Suprapubic skin (tissue), 4 donors: ENCODE measurements at regions not wholly inside any gene's neighbourhood (a gene's known extent, or its start where the extent isn't known, plus 50 kb on each side); places are given as distances from the start of the nearest gene placed in this dataset.

Experiments used
- DNase-seq, 2 donors: peaks; one replicate each; pipeline ENCODE4 v3.0.0-alpha.2; 2019; ENCODE audit warnings: low spot score in 2 of 2
- H3K27ac ChIP-seq: fragments of 200-600 bp; sonication (generic); one replicate; pipeline ENCODE4 v1.5.1; 2019
- H3K27me3 ChIP-seq: fragments of 200-600 bp; sonication (generic); one replicate; pipeline ENCODE4 v1.5.1; 2019
- H3K36me3 ChIP-seq: fragments of 200-600 bp; sonication (generic); one replicate; pipeline ENCODE4 v1.5.1; 2019
- H3K4me1 ChIP-seq: fragments of 200-600 bp; sonication (generic); one replicate; pipeline ENCODE4 v1.5.1; 2019
- H3K4me3 ChIP-seq: fragments of 200-600 bp; sonication (generic); one replicate; pipeline ENCODE4 v1.5.1; 2019; ENCODE audit warnings: mild to moderate bottlenecking
- H3K9me3 ChIP-seq: fragments of 200-600 bp; sonication (generic); one replicate; pipeline ENCODE4 v1.5.1; 2019
- CTCF ChIP-seq, 2 donors: fragments of 200-600 bp in 1 of 2; fragments of 450-650 bp in 1 of 2; sonication (generic) in 1 of 2; IDR thresholded peaks; one replicate each; pipeline ENCODE4 v1.5.1; 2016 to 2019; ENCODE audit warnings: antibody characterized with exemption in 2 of 2, mild to moderate bottlenecking in 1 of 2, moderate library complexity in 1 of 2
- EP300 ChIP-seq: sonication (generic); formaldehyde crosslinking; IDR thresholded peaks from one replicate; pipeline ENCODE4 v1.6.1; 2017; ENCODE audit warnings: antibody characterized with exemption
- POLR2A ChIP-seq, 2 donors: fragments of 450-650 bp; IDR thresholded peaks; one replicate each; pipeline ENCODE4 v1.6.1; 2017; ENCODE audit warnings: antibody characterized with exemption in 2 of 2, mild to moderate bottlenecking in 2 of 2, moderate library complexity in 2 of 2
- POLR2AphosphoS5 ChIP-seq, 3 donors: sonication (generic); formaldehyde crosslinking; IDR thresholded peaks; one replicate each; pipeline ENCODE4 v1.6.1; 2017; ENCODE audit warnings: antibody characterized with exemption in 3 of 3
- WGBS: methylation state at CpG from one replicate; pipeline ENCODE4 v1.1.5; 2018; 5-methylcytosine and 5-hydroxymethylcytosine counted together

GRCh38 chr1:36737767-36738166 is 255.1 kb upstream of the CSF3R start:
- no peaks in the 10 kb centered on the region for H3K4me1 ChIP-seq
- no peak for TF ChIP-seq POLR2AphosphoS5 (IDR thresholded peaks at IDR 0.05)
- no peak for TF ChIP-seq POLR2A (IDR thresholded peaks at IDR 0.05)
- no peak for TF ChIP-seq EP300
- no peak for TF ChIP-seq CTCF (IDR thresholded peaks at IDR 0.05)
- H3K36me3 ChIP-seq, result no peaks in the 10 kb centered on the region
- no peak overlapping the region for H3K4me3 ChIP-seq
- no peak for DNase-seq
- H3K27me3 ChIP-seq, result peaks cover 33% of the 10 kb centered on the region
- WGBS, result 33% methylated on average over 11 of the region's 11 CpGs
- H3K27ac ChIP-seq, result no peak overlapping the region
- H3K9me3 ChIP-seq, result no peaks in the 10 kb centered on the region

- TF ChIP-seq POLR2AphosphoS5 (IDR thresholded peaks at IDR 0.05) (no peak), EP300 (no peak), CTCF (IDR thresholded peaks at IDR 0.05) (no peak), POLR2A (IDR thresholded peaks at IDR 0.05) (no peak)
- H3K4me1 ChIP-seq, result no peaks in the 10 kb centered on the region
- DNase-seq, result no peak
- 81% methylated on average over 5 of the region's 5 CpGs for WGBS
- no peaks in the 10 kb centered on the region for H3K36me3 ChIP-seq
- H3K27me3 ChIP-seq, result peaks cover 36% of the 10 kb centered on the region
- no peak overlapping the region for H3K4me3 ChIP-seq
- no peaks in the 10 kb centered on the region for H3K9me3 ChIP-seq
- H3K27ac ChIP-seq, result no peak overlapping the region
Observed at GRCh38 chr1:36737038-36737555, 254.4 kb upstream of the CSF3R start.

- 55% methylated on average over 18 of the region's 18 CpGs for WGBS
- peaks cover 45% of the 10 kb centered on the region for H3K27me3 ChIP-seq
Observed at GRCh38 chr1:36735939-36736730, 253.4 kb upstream of the CSF3R start.

GRCh38 chr1:36735436-36735835 is 252.7 kb upstream of the CSF3R start:
- no peak for DNase-seq
- TF ChIP-seq EP300, result no peak
- TF ChIP-seq POLR2AphosphoS5 (IDR thresholded peaks at IDR 0.05), result no peak
- Histone ChIP-seq H3K27me3 (peaks cover 48% of the 10 kb centered on the region), H3K4me3 (no peak overlapping the region), H3K36me3 (no peaks in the 10 kb centered on the region), H3K9me3 (no peaks in the 10 kb centered on the region), H3K4me1 (no peaks in the 10 kb centered on the region), H3K27ac (no peak overlapping the region)
- 76% methylated on average over 4 of the region's 4 CpGs for WGBS

More at GRCh38 chr1:36735939-36736730, 253.4 kb upstream of the CSF3R start:
- Histone ChIP-seq H3K4me3 (no peak overlapping the region), H3K4me1 (no peaks in the 10 kb centered on the region), H3K9me3 (no peaks in the 10 kb centered on the region), H3K27ac (no peak overlapping the region), H3K36me3 (no peaks in the 10 kb centered on the region)
- DNase-seq, result no peak
- no peak for TF ChIP-seq POLR2A (IDR thresholded peaks at IDR 0.05)
- no peak for TF ChIP-seq POLR2AphosphoS5 (IDR thresholded peaks at IDR 0.05)
- no peak for TF ChIP-seq EP300
- no peak for TF ChIP-seq CTCF (IDR thresholded peaks at IDR 0.05)

- H3K4me1 ChIP-seq, result peaks cover 3% of the 10 kb centered on the region
- no peak overlapping the region for H3K27ac ChIP-seq
- no peak for DNase-seq
- 60% methylated on average over 2 of the region's 2 CpGs for WGBS
- H3K9me3 ChIP-seq, result no peaks in the 10 kb centered on the region
- no peaks in the 10 kb centered on the region for H3K36me3 ChIP-seq
- H3K27me3 ChIP-seq, result peaks cover 48% of the 10 kb centered on the region
- no peak for TF ChIP-seq POLR2A (IDR thresholded peaks at IDR 0.05)
- TF ChIP-seq CTCF (IDR thresholded peaks at IDR 0.05), result no peak
- no peak for TF ChIP-seq EP300
- no peak for TF ChIP-seq POLR2AphosphoS5 (IDR thresholded peaks at IDR 0.05)
- H3K4me3 ChIP-seq, result no peak overlapping the region
Observed at GRCh38 chr1:36734356-36734755, 251.6 kb upstream of the CSF3R start.
